ENCODE measurements at regions not wholly inside any gene's neighbourhood (a gene's known extent, or its start where the extent isn't known, plus 50 kb on each side); places are given as distances from the start of the nearest gene placed in this dataset.

GRCh38 chrX:122026665-122027064, 979.3 kb downstream of the GLUD2 start:
- TF ChIP-seq SPI1 (IDR thresholded peaks at IDR 0.05; ENCODE audit: low read depth, low read length) (no peak), POLR2A (IDR thresholded peaks at IDR 0.05; ENCODE audit: low read depth, low read length) (no peak), POU2F2 (IDR thresholded peaks at IDR 0.05; ENCODE audit: low read depth, low read length) (no peak)
